ENCODE measurements at regions not wholly inside any gene's neighbourhood (a gene's known extent, or its start where the extent isn't known, plus 50 kb on each side); places are given as distances from the start of the nearest gene placed in this dataset.

DNA sequence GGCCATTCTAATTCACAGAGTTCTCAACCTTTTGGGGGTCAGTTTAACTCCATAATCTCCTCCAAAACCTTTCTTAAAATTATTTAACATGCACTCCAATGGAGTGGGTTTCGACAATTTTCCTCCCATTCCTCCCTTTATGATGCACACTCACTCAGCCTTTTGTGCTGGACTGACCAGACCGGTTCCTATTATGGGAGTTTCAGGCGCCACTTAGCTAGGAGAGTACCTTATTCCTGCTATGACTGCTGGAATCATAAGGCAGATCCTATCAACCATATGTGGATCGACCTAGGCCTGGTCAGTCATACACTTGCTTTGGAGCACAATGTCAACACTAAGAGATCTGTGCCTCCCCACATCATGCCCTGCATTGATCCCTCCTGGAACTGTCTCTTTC, 63.9 kb upstream of the MOCS1 start:
- DNase-seq (ENCODE audit: low spot score) (no peak), ATAC-seq (ENCODE audit: low FRiP score) (no peak)
- TF ChIP-seq CTCF (IDR thresholded peaks at IDR 0.05) = no peak

GRCh38 chr6:39997101-39997635, 62.9 kb upstream of the MOCS1 start:
- ATAC-seq (ENCODE audit: low FRiP score) (no peak), DNase-seq (ENCODE audit: low spot score) (no peak)
- TF ChIP-seq CTCF (IDR thresholded peaks at IDR 0.05) = no peak

- no peak for ATAC-seq (ENCODE audit: low FRiP score)
- TF ChIP-seq CTCF (IDR thresholded peaks at IDR 0.05) = no peak
- DNase-seq (ENCODE audit: low spot score) = no peak
Observed at GRCh38 chr6:39995633-39996032, 61.4 kb upstream of the MOCS1 start.

GRCh38 chr6:39992861-39993622, 58.8 kb upstream of the MOCS1 start:
- no peak for ATAC-seq (ENCODE audit: low FRiP score)
- DNase-seq (ENCODE audit: low spot score) = no peak
- TF ChIP-seq CTCF (IDR thresholded peaks at IDR 0.05) = no peak
